Esophagus squamous epithelium (tissue), 5 donors: ENCODE measurements at regions not wholly inside any gene's neighbourhood (a gene's known extent, or its start where the extent isn't known, plus 50 kb on each side); places are given as distances from the start of the nearest gene placed in this dataset.
"Not testable (repeated sequence)": the region's sequence is repeated elsewhere in the genome, so short reads cannot be mapped to it uniquely, and the experiment has no call there.

Source experiments
- DNase-seq: peaks from one replicate; lab custom pipeline; 2025; lab: John Stamatoyannopoulos, UW
- H3K27ac ChIP-seq, 4 donors: fragments of 200-600 bp; sonication (generic); one replicate each; pipeline ENCODE4 v1.5.1; 2016 to 2019; ENCODE audit warnings: mild to moderate bottlenecking in 1 of 4
- H3K27me3 ChIP-seq, 4 donors: fragments of 200-600 bp; sonication (generic); 1 replicate in 3 of 4; 2 replicates in 1 of 4; pipeline versions ENCODE4 v1.5.1 to v1.6.0; 2017 to 2021; ENCODE audit warnings: antibody characterized with exemption in 1 of 4
- H3K36me3 ChIP-seq, 3 donors: fragments of 200-600 bp; sonication (generic); one replicate each; pipeline ENCODE4 v1.5.1; 2016 to 2019
- H3K4me1 ChIP-seq, 3 donors: fragments of 200-600 bp; sonication (generic); one replicate each; pipeline ENCODE4 v1.5.1; 2017 to 2019
- H3K4me3 ChIP-seq, 4 donors: fragments of 200-600 bp; sonication (generic); 1 replicate in 3 of 4; 2 replicates in 1 of 4; pipeline ENCODE4 v1.5.1; 2016 to 2019; ENCODE audit warnings: mild to moderate bottlenecking in 2 of 4, moderate library complexity in 1 of 4
- H3K9me3 ChIP-seq, 3 donors: fragments of 200-600 bp; sonication (generic); one replicate each; pipeline ENCODE4 v1.5.1; 2016 to 2019
- POLR2A ChIP-seq, 4 donors: fragments of 450-650 bp; IDR thresholded peaks; one replicate each; pipeline ENCODE4 v1.6.1; 2017; ENCODE audit warnings: antibody characterized with exemption in 4 of 4, mild to moderate bottlenecking in 4 of 4, moderate library complexity in 3 of 4
- WGBS, 2 donors: methylation state at CpG; one replicate each; pipeline ENCODE4 v1.1.5; 2018; 5-methylcytosine and 5-hydroxymethylcytosine counted together
- intact Hi-C: fragments of 100-400 bp; cut with DNase I; formaldehyde crosslinking; loops from one replicate; pipeline ENCODE4 v1.15.0; 2022
- TF ChIP-seq, protein P1 (sequence below), 6 experiments: fragments of 450-650 bp in 4 of 6; fragments of 200-600 bp in 2 of 6; sonication (generic) in 2 of 6; IDR thresholded peaks; one replicate each; pipeline ENCODE4 v1.5.1; 2016 to 2019; ENCODE audit warnings: antibody characterized with exemption in 6 of 6, mild to moderate bottlenecking in 4 of 6, moderate library complexity in 4 of 6
- donor health status: DM: yes; HTN: yes; CAD: no.

DNA sequence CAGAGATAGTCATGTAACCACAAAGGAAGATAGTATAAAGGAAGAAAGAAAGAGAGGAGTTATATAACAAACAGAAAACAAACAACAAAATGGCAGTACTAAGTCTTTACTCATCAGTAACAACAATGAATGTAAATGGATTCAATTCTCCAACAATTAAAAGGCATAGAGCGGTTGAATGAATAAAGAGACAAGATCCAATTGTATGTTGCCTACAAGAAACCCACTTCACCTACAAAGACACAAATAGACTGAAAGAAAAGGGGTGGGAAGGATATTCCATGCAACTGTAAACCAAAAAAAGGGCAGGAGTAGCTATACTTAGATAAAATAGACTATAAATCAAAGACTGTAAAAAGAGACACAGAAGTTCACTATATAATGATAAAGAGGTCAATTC lies 157.3 kb upstream of the CREB1 start:
- intact Hi-C loops = no loop called here
- Histone ChIP-seq H3K27me3 (no peaks in the 10 kb centered on the region), H3K36me3 (no peaks in the 10 kb centered on the region), H3K9me3 (peaks cover 0 to 12% (median 0%) of the 10 kb centered on the region in 3 donors), H3K27ac (no peak overlapping the region), H3K4me1 (peaks cover 0 to 6% (median 0%) of the 10 kb centered on the region in 3 donors), H3K4me3 (no peak overlapping the region)
- no peak for DNase-seq
- 91 to 96% methylated on average over 1 of the region's 1 CpG for WGBS, 2 donors
- TF ChIP-seq, protein P1, sequence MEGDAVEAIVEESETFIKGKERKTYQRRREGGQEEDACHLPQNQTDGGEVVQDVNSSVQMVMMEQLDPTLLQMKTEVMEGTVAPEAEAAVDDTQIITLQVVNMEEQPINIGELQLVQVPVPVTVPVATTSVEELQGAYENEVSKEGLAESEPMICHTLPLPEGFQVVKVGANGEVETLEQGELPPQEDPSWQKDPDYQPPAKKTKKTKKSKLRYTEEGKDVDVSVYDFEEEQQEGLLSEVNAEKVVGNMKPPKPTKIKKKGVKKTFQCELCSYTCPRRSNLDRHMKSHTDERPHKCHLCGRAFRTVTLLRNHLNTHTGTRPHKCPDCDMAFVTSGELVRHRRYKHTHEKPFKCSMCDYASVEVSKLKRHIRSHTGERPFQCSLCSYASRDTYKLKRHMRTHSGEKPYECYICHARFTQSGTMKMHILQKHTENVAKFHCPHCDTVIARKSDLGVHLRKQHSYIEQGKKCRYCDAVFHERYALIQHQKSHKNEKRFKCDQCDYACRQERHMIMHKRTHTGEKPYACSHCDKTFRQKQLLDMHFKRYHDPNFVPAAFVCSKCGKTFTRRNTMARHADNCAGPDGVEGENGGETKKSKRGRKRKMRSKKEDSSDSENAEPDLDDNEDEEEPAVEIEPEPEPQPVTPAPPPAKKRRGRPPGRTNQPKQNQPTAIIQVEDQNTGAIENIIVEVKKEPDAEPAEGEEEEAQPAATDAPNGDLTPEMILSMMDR (IDR thresholded peaks at IDR 0.05) = no peak
- TF ChIP-seq POLR2A (IDR thresholded peaks at IDR 0.05) = no peak

DNA sequence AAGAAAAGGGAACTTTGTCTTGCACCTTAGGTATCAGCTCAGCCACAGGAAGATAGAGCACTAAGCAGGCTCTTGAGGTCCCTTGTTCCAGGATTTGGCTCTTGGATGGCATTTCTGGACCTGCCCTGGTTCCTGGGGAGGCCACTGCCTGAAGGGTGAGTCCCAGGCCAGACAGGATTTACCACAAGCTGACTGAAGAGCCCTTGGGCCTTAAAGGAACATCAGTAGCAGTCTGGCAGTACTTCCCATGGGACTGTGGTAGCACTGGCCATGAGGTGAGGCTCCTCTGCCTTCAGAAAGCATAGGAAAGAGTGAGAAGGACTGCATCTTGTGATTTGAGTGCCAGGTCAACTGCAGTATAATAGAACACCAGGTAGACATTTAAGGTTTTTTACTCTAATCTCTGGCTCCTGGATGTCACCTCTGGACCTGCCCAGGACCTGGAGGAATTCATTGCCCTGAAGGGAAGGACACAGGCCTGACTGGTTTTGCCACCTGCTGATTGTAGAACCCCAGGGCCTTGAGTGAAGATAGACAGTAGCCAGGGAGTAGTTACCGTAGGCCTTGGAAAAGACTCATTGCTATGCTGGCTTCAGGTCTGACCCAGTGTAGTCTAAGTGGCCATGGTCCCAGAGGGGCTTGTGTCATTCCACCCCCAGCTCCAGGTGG lies 154.4 kb upstream of the CREB1 start:
- 50 to 67% methylated on average over 1 of the region's 1 CpG for WGBS, 2 donors
- intact Hi-C loops = no loop called here

DNA sequence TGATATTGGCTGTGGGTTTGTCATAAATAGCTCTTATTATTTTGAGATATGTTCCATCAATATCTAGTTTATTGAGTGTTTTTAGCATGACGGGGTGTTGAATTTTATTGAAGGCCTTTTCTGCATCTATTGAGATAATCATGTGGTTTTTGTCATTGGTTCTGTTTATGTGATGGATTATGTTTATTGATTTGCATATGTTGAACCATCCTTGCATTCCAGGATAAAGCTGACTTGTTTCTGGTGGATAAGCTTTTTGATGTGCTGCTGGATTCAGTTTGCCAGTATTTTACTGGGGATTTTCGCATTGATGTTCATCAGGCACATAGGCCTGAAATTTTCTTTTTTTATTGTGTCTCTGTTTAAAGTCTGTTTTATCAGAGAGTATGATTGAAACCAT lies 151.1 kb upstream of the CREB1 start:
- H3K27ac ChIP-seq, H3K4me1 ChIP-seq, H3K36me3 ChIP-seq, H3K4me3 ChIP-seq, DNase-seq, H3K27me3 ChIP-seq, intact Hi-C loops: not testable (repeated sequence)
- WGBS, 2 donors = 82 to 100% methylated on average over 2 of the region's 2 CpGs
- peaks cover 0 to 28% (median 13%) of the 10 kb centered on the region in 3 donors for H3K9me3 ChIP-seq

More for the DNA sequence above, 154.4 kb upstream of the CREB1 start:
- H3K36me3 ChIP-seq = no peaks in the 10 kb centered on the region
- no peaks in the 10 kb centered on the region for H3K27me3 ChIP-seq
- no peak overlapping the region for H3K27ac ChIP-seq
- H3K4me3 ChIP-seq = no peak overlapping the region
- TF ChIP-seq, protein P1 (IDR thresholded peaks at IDR 0.05) = no peak
- no peak for TF ChIP-seq POLR2A (IDR thresholded peaks at IDR 0.05)
- H3K9me3 ChIP-seq = peaks cover 0 to 31% (median 0%) of the 10 kb centered on the region in 3 donors
- no peak for DNase-seq
- peaks cover 0 to 6% (median 0%) of the 10 kb centered on the region in 3 donors for H3K4me1 ChIP-seq

DNA sequence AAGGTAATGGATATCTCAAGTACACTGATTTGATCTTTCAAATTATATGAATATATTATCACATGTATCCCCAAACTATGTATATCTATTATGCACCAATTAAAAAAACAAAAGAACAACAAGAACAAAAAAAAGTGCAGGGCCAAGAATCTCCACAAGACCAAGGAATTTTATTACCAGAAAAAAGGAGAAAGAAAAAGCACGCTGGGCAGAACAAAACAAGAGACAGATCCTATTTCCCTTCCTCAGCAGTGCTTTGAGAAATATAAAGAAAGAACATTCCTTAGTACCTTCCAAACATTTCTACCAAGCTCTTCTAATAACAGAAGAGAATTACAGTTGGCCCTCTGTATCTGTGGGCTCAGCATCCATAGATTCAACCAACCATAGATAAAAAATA lies 144.7 kb upstream of the CREB1 start:
- TF ChIP-seq, protein P1 (IDR thresholded peaks at IDR 0.05) = no peak
- no peak for TF ChIP-seq POLR2A (IDR thresholded peaks at IDR 0.05)
- intact Hi-C loops = no loop called here

DNA sequence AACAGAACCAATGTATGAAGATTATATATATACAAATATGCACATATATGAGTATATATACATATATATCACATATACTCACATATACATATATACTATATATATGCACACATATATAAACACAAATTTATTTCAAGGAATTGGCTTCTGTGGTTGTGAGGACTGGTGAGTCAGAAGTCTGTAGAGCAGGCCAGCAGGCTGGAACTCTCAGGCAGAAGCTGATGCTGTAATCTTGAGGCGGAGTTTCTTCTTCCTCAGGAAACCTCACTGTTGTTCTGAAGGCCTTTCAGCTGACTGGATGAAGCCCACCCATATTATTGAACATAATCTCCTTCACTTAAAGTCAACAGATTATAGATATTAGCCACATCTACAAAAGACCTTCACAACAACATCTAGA lies 143.9 kb upstream of the CREB1 start:
- intact Hi-C loops = no loop called here
- DNase-seq = no peak
- Histone ChIP-seq H3K4me1 (no peaks in the 10 kb centered on the region), H3K4me3 (no peak overlapping the region), H3K27ac (no peak overlapping the region), H3K36me3 (no peaks in the 10 kb centered on the region), H3K9me3 (peaks cover 0 to 13% (median 6%) of the 10 kb centered on the region in 3 donors), H3K27me3 (no peaks in the 10 kb centered on the region)
- 82 to 88% methylated on average over 1 of the region's 1 CpG for WGBS, 2 donors
- TF ChIP-seq POLR2A (IDR thresholded peaks at IDR 0.05) = no peak
- TF ChIP-seq, protein P1 (IDR thresholded peaks at IDR 0.05) = no peak

More for the DNA sequence above, 144.7 kb upstream of the CREB1 start:
- WGBS, 2 donors = 85 to 88% methylated on average over 1 of the region's 1 CpG
- no peak for DNase-seq
- H3K27me3 ChIP-seq = no peaks in the 10 kb centered on the region
- H3K27ac ChIP-seq = no peak overlapping the region
- no peaks in the 10 kb centered on the region for H3K4me1 ChIP-seq
- no peak overlapping the region for H3K4me3 ChIP-seq
- peaks cover 0 to 13% (median 6%) of the 10 kb centered on the region in 3 donors for H3K9me3 ChIP-seq
- no peaks in the 10 kb centered on the region for H3K36me3 ChIP-seq
